HG02884 (cell line): ENCODE measurements at regions not wholly inside any gene's neighbourhood (a gene's known extent, or its start where the extent isn't known, plus 50 kb on each side); places are given as distances from the start of the nearest gene placed in this dataset.

ENCODE experiments used
- ATAC-seq: cut with Tn5 transposase; IDR thresholded peaks from one replicate; pipeline ENCODE4 v1.9.1; 2021; ENCODE audit warnings: mild to moderate bottlenecking, moderate library complexity; ENCODE audit not compliant: unreplicated experiment

GRCh38 chr1:182295697-182296096 is 95.9 kb downstream of the GLUL start:
- ATAC-seq, result no peak

- ATAC-seq, result no peak
These were observed 98.4 kb downstream of the GLUL start for GRCh38 chr1:182293119-182293589.

- ATAC-seq, result no peak
These were observed 99.3 kb downstream of the GLUL start for GRCh38 chr1:182292193-182292741.

- ATAC-seq, result no peak
These were observed 99.9 kb downstream of the GLUL start for GRCh38 chr1:182291584-182292192.

GRCh38 chr1:182288749-182289604 is 102.6 kb downstream of the GLUL start:
- ATAC-seq, result no peak

DNA sequence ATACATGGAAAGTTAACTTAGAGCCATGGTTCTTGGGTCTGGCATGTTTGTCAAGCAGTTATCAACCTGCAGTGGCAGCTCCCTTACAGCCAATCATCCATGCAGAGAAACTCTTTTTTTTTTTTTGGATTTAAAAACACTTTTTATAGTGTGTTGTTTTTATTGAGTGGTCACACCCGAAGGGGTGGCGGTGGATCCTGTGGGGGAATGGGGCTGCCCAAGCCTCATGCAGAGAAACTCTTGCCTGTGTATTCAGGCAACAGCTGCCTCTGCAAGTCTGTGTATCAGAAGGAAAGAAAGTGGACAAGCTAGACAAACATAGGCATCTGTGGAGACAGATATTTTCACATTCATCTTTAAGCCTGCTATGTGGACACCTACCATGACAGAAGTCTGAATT is 104.8 kb downstream of the GLUL start:
- ATAC-seq, result no peak

GRCh38 chr1:182283746-182284544 is 107.6 kb downstream of the GLUL start:
- no peak for ATAC-seq

- ATAC-seq, result no peak
These were observed 110.0 kb downstream of the GLUL start for GRCh38 chr1:182281541-182281940.

DNA sequence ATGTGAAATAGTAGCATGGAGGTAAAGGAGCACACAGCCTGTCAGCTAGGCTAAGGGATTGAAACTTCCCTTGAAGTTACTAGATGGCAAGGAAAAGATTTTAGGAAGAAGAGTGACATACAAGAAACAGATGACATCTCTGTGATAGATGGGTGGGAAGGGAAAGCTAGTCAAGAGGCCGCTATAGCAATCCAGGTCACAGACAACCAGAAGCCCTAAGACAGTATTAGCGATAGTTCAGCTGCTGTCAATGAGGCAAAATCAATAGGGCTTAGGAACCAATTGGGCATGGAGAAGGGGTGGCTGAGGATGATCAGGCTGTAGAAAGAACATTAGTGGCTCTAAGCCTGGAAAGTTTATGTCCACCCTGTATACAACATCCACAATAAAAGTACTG is 111.1 kb downstream of the GLUL start:
- ATAC-seq, result no peak

DNA sequence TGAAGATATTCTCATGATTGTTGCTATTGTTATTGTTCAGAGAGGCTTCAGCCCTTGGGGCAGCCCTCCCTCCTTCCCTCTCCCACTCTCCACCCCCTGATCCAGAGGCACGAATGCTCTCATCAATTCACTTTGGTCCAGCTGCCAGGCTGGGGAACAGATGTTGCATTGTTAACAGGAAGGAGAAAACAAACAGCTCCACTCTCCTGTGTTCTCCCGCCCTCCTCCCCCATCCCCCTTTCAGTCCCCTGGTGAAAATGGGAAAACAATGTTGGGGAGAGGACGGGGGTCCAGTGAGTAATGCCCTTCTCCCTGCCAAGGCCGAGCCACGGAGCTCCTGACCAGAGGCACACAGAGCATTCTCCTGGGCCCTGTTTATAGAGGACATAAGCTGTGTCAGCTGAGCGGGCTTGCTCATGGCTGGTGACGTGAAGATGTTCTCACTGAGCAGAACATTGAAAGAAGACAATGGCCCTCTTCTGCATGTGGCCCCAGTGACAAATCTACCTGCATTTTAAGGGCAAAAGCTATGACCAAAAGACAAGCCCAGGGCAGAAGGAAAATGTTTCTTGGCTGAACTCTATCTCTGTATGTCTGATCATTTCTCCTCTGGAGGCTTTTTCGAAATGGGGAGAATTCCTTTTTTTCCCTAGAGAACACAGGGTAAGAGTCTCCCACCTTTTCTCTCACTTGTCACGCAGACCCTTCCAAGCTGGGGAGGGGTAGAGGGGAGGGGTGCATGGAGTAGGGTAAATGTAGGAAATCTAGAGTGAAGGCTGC is 111.7 kb downstream of the GLUL start:
- no peak for ATAC-seq

- ATAC-seq, result no peak
These were observed 112.3 kb downstream of the GLUL start for GRCh38 chr1:182279302-182279701.

DNA sequence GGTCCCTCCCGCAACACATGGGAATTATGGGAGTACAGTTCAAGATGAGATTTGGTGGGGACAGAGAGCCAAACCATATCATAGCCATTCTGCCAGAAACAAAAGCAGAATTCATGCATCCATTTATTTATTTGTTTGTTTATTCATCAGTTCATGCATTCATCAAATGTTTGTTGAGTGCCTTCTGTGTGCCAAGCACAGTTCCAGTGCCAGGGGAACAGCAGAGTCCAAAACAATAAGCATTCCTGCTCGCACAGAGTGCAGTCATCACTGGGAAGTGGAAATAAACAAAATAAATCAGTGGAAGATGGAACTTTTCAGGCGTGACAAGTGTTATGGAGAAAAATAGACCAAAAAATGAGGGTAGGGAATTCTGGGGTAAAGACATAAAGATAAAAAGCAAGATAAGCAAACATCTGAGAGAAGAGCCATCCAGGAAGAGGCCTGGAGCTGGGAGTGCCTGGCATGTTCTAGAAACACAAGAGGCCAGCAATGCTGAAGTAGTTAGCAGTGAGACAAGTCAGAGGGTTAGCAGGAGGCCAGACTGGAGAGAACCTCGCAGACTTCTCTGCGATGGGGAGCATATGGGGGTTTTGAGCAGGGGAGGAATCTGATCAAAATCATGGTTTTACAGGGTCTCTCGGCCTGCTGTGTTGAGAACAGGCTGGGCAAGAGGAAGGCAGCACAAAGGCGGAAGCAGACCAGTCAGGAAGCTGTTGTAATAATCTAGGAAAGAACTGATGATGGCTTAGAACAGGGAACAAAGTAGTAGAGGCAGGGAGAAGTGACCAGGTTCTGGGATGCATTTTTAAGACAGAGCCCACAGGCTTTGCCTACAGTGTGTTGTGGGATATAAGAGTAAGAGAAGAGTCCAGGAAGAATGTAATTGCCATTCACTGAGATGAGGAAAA is 113.2 kb downstream of the GLUL start:
- no peak for ATAC-seq

DNA sequence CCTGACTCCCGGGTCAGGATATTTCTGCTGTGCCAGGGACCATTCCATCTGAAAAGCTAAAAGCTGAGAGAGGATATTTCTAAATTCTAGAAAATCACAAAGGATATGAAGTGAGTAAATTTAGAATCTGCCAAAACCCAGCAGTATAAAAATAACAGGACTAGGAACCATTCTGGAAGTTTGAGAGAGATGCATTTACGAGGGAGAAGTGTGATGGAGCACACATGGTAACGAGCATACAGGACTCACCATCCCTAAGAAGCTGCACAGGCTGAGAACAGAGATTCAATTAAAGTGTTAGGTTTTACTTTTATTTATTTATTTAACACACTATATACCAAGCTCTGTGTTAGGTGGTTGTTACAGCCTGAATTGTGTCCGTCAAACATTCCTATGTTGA is 116.3 kb downstream of the GLUL start:
- no peak for ATAC-seq

GRCh38 chr1:182274618-182275017 is 117.0 kb downstream of the GLUL start:
- ATAC-seq, result no peak

GRCh38 chr1:182270731-182271130 is 120.9 kb downstream of the GLUL start:
- no peak for ATAC-seq

DNA sequence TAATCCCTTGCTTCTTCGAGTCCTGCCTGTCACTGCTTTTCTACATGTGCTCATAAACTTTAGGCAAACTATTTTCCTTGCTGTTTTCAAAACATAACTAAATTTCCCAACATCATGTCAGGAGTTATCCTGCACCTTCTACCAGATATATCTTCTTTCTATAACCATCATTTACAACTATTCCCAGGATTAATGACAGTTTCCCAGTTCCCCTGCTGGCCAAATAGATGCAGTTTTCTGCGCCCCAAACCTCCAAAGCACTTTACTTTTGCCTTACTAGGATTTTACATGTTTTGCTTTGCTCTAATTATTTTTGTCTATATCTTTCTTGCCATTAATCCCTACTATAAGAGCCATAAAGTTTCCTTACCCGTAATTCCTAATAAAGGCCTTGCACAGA is 122.5 kb downstream of the GLUL start:
- ATAC-seq, result no peak

DNA sequence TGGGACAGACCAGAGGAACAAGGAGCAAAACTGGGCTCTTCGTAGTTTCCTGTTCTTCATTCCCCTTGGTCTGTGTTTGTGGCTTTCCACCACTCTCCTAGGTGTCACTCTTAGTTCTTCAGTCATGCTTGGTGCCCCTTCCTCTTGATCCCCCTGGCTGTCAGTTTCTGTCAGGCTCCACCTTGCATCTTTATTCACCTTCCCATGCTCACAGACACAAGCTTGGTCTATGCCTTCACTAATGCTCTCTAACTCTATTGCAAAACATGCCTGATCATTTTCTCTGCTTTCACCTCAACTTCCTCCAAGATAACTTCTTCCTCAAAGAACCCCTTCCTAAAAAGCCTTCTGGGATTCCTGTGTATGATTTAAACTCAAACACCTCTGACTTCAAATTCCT is 122.9 kb downstream of the GLUL start:
- no peak for ATAC-seq

GRCh38 chr1:182264185-182264584 is 127.4 kb downstream of the GLUL start:
- ATAC-seq, result no peak

- ATAC-seq, result no peak
These were observed 127.9 kb downstream of the GLUL start for GRCh38 chr1:182263706-182264105.
